NCI-H226 (cell line): ENCODE measurements at regions not wholly inside any gene's neighbourhood (a gene's known extent, or its start where the extent isn't known, plus 50 kb on each side); places are given as distances from the start of the nearest gene placed in this dataset.

ENCODE experiments used
- DNase-seq: peaks from one replicate; pipeline ENCODE4 v3.0.0-alpha.2; 2015

- peak; percentile 99 for DNase-seq
Measured at GRCh38 chr7:7122701-7123281, 59.6 kb upstream of the C1GALT1 start.

GRCh38 chr7:7125963-7126362 is 56.4 kb upstream of the C1GALT1 start:
- no peak for DNase-seq

- no peak for DNase-seq
Measured at GRCh38 chr7:7127773-7128172, 54.6 kb upstream of the C1GALT1 start.

- DNase-seq: no peak
Measured at GRCh38 chr7:7129381-7129780, 53.0 kb upstream of the C1GALT1 start.

- no peak for DNase-seq
Measured at GRCh38 chr7:7131273-7131672, 51.1 kb upstream of the C1GALT1 start.
